GM19351 (cell line): ENCODE measurements at regions not wholly inside any gene's neighbourhood (a gene's known extent, or its start where the extent isn't known, plus 50 kb on each side); places are given as distances from the start of the nearest gene placed in this dataset.
"Not testable (repeated sequence)": the region's sequence is repeated elsewhere in the genome, so short reads cannot be mapped to it uniquely, and the experiment has no call there.

ENCODE experiments used
- ATAC-seq: cut with Tn5 transposase; IDR thresholded peaks from one replicate; pipeline ENCODE4 v1.9.1; 2021; ENCODE audit warnings: mild to moderate bottlenecking, moderate library complexity; ENCODE audit not compliant: unreplicated experiment

DNA sequence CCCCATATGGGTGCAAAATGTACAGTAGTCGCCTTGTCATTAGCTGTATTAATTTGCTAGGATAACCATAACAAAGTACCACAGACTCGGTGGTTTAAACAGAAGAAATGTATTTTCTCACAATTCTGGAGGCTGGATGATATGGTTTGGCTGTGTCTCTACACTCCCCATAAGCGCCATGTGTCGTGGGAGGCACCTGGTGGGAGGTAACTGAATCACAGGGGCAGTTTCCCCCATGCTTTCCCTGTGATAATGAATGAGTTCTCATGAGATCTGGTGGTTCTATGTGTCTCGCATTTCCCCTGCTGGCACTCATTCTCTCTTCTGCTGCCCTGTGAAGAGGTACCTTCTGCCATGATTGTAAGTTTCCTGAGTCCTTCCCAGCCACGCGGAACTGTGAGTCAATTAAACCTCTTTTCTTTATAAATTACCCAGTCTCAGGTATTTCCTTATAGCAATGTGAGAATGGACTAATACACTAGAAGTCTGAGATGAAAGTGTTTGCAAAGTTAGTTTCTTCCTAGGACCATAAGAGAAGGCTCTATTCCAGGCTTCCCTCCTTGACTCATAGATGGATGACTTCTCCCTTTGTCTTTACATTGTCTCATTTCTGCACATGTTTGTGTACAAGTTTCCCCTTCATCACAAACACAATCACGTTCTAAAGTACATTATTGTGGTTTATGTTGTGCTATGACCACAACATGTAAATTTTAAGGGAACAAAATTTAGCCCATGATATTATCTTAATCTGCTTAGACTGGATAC, 1442.6 kb downstream of the SUCLG1 start:
- no peak for ATAC-seq

DNA sequence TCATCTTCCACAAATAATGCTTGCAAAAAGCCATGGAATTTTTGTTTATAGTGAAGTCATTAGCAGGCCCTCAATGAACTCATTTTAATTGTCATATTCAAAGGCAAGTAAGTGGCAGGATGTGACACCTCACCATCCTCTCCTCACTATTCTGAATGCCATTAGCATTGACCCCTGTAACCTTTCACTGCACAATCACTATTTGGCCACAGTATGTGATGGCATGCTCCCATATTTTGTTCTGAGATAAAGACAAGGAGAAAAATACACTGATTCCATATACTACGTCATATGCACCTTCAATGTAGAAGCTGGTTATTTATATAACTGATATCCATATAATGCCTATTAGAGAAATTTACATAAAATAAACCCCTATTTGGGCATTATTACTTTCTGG, 1443.2 kb downstream of the SUCLG1 start:
- ATAC-seq, result no peak

DNA sequence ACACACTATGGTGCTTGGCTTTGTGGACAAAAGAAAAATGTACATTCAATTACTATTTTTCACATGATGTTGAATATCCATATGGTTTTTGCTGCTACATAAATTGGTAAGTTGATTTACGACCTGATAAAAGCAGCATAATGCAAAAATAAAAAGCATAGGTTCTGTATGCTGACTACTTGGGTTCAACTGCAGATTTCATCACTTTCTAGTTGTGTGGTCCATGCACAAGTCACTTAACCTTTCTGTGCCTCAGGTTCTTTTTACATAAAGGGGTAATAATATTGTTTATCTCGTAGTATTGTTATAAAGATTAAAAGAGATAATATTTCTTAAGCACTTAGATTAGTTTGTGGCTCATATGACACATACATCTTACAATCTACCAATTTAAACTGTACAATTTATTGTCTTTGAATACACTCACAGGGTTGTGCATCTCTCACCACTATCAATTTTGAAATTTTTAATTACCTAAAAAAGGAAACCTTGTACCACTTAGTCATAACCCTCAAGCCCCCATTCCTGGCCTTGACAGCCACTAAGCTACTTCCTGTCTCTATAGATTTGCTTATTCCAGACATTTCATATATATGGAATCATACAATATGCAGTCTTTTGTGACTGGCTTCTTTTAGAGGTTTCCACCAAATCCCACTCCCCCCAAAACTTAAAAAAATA, 1443.9 kb downstream of the SUCLG1 start:
- ATAC-seq, result no peak

DNA sequence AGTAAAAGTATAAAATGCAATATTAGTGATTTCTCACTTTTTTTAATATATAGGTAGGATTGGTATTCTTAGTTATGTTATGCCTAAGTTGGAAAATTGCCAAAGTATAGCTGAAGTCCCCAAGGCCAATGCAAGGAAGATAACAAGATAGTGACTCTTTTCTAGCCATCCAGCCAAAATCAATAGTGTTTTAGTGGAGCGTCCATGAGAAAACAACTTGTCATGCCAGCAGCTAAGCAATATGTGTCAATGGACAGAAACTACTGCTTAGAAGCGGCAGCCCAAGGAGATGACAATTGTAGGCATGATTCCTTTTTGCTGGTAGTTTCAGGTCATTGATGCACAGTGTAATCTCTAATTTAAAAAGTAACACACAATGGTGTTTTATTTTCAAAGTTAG, 1444.6 kb downstream of the SUCLG1 start:
- no peak for ATAC-seq

DNA sequence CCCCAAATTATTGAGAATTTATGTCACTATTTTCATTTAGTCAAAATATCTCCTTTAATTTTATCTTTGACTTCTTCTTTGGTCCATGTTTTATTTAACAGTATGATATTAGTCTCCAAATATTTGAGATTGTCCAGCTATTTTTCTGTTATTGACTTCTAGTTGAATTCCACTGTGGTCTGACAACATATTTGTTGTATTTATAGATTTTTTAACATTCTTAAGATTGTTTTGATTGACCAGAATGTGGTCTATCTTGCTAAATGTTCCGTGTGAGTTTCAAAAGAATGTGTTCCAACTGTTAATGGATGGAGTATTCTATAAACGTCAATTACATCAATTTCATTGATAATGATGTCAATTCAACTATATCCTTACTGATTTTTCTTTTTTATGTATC, 1452.1 kb downstream of the SUCLG1 start:
- ATAC-seq, result no peak

DNA sequence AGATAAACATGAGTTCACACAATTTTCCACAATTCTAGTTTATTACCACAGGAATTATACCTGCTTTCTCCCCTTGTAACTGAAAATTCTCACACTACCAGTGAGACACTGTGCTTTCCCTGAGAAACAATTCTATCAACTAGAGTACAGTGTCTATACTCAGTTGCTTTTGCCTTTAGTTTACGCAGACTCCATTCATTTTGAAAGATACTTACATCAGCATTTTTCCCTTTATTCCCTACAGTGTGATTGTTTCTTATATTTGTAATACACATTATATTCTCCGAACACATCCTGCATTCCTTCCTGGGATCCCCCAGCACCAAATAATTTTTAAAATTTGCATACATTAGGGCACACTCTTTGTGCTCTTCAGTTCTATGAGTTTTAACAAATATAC, 1455.5 kb downstream of the SUCLG1 start:
- ATAC-seq, result no peak

DNA sequence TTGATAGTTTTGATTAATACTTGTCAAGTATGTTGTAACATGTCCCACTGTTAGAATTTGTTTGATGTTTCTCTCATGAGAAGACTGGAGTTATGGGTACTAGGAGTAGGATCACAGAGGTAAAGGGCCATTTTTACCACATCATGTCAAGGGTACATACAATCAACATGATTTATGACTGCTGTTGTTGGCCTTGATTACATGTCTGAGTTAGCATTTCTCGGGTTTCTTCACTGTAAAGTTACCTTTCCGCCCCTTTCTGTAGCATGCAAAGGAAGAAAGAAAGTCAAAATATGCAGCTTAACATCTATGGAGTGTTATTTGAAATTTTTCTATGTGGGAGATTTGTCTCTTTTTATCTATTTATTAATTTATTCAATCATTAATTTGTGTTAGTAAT, 1456.4 kb downstream of the SUCLG1 start:
- no peak for ATAC-seq

DNA sequence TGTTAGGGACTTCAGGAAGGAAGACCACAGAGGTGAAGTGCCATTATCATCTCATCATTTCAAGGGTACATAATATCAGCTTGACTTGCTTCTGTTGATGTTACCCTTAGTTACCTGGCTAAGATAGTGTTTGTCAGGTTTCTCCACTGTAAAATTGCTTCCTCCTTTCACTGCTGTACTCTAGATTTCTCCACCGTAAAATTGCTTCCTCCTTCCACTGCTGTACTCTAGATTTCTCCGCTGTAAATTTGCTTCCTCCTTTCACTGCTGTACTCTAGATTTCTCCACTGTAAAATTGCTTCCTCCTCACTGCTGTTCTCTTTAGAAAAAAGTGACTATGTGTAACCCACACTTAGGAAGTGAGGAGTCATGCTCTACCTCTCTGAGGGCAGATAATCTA, 1460.3 kb downstream of the SUCLG1 start:
- ATAC-seq, result no peak

DNA sequence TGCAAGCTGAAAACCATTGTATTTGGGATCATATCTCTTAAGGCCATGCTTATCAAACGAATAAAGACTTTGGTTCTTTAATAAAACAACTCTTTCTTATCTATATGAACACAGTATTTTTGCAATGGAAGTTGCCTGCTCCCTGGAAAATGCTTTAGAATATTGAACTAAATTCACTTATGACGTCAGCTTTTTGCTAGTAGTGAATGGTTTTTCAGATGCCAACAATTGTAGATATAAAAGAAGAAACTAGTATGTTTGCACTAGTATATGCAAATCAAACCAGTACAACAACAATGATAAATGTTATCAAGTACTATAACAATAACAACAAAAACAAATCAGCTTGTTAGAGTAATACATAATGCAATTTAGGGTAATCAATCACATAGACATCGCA, 1462.9 kb downstream of the SUCLG1 start:
- ATAC-seq, result no peak

DNA sequence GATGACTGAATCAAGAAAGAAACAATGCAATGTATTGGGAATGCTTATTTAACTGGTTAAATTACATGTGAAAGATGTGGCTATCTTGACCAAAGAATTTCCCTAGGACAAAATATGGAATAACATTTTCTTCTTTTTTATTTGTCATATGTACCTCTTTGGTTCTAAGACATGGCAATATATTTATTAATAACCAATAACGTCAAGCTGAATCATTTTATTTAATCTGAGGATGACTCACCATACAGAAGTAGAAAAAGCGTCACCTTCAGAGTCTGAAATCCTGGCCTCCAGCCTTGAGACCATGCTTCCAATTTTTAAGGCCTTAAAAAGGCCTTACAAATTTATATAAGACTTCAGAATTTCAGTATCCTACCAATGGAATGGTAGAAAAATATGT, 1464.9 kb downstream of the SUCLG1 start:
- no peak for ATAC-seq

DNA sequence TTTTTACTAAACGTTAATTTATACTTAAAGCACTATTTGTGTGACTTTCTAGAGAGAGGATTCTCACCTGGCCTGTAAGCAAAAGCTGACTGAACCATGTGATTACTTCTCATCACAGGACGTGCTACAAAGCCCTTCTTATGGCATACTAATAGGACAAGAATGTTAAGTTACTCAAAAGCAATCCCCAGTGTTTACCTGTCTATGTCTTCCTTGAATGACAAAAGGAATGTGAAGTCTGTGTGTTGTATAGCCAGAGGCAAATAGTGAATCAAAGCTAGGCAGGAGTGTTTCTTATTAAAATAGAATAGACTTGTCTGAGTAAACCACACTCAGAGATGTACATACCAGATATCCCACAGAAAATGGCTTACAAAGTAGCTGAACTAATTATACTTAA, 1465.5 kb downstream of the SUCLG1 start:
- no peak for ATAC-seq

DNA sequence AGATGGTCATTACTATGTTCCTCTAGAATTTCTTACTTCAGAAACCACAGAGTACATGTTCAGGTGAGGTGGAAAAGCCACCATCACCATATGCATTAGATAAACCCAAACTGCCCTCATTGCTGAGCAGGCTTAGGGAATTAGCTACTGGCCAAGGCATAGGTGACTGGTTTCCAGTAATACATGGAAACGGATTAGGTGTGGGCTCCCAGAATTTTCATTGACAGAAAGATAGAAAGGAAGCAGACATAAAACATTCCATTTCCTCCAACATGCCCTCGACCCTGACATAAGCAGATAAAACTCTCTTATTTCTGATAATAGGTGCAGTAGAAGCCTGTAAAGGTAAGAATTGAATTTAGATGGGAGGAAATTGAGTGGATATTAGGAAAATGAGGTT, 1466.1 kb downstream of the SUCLG1 start:
- no peak for ATAC-seq

DNA sequence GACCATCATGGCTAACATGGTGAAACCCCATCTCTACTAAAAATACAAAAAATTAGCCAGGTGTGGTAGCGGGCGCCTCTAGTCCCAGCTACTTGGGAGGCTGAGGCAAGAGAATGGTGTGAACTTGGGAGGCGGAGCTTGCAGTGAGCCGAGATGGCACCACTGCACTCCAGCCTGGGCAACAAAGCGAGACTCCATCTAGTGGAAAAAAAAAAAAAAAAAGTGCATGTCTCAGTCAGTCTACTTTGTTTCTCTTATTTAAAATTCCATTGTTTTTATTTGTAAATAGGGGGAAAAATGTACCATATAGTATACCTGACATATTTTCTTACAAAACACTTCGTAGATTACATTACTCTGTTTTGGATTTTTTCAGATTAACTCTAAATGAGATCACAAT, 1471.4 kb downstream of the SUCLG1 start:
- ATAC-seq, result not testable (repeated sequence)

DNA sequence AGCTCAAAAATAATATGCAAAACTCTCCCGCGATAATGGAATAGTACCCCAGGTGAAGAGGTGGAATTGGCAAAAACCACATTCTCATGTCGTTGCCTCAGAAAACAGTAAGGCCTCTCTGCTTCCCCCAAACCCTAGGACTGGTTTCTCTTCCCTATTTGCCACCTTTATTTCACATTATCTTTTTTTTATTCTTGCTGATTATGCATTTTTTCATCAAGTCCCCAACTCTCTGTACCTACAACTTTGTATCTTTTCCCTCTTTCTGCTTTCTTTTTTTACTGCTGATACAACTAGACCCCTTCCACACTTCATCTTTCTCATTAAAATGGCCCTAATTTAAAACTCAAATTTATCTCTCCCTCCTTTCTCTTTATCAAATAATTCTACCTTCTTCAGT, 1472.2 kb downstream of the SUCLG1 start:
- no peak for ATAC-seq

DNA sequence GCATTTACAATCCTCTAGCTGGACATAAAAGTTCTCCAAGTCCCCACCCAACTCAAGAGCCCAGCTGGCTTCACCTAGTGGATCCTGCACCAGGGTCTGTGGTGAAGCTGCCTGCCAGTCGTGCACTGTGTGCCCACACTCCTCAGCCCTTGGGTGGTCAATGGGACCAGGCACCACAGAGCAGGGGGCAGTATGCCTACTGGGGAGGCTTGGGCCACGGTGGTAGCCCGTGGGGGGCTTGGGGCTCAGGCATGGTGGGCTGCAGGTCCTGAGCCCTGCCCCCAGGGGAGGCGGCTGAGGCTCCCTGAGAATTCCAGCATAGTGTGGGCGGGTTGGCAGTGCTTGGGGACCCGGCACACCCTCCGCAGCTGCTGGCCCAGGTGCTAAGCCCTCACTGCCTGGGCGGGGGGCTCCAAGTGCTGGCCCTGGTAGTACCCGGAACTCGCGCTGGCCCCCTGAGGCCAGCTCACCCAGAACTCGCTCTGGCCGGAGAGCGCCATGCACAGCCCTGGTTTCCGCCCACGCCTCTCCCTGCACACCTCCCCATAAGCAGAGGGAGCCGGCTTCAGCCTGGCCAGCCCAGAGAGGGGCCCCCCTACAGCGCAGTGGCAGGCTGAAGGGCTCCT, 1473.4 kb downstream of the SUCLG1 start:
- ATAC-seq, result no peak

DNA sequence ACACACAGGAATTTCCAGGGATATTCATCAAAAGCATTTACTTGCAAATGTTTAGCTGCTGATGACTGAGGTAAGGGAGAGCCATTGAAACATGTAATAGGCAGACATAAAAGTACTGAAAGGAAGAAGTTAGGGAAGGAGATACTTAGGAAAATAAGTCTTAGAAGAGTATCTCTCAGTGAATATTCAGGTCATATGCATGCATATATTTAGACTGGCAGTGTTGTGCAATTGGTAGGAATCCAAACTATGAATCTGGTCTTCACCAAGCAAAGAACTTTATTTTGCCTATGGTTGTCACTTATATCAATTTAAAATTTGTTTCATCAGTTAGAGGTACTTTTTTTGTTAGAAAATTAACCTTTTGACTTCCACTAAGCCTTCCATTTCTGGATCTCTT, 1490.7 kb downstream of the SUCLG1 start:
- no peak for ATAC-seq

DNA sequence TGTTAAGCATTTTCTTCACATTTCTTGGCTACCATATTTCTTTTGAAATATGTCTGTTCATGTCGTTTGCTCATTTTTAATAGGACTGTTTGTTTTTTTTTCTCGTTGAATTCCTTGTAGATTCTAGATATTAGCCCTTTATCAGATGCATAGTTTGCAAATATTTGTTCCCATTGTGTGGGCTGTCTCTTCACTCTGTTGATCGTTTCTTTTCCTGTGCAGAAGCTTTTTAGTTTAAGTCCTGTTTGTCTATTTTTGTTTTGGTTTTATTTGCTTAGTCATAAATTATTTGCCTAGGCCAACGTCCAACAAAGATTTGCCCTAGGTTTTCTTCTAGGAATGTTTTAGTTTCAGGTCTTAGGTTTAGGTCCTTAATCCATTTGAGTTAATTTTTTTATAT, 1494.7 kb downstream of the SUCLG1 start:
- no peak for ATAC-seq

DNA sequence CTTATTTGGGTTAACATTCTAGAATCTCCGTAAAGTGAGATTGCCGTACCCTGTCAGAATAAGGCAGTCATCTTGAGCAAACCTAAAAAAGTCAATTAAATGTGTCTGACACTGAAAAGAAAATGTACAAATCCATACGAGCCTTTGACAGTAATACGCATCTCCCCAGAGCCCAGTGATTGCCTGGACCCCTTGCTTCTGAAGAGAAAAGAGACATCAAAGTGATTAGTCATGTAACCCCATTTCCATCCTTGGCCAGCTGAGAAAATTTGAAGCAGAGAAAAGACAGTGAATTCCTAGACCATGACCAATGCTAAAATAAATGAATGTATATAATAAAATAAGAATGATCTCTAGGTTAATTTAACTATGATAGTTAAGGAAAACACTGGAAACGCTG, 1499.4 kb downstream of the SUCLG1 start:
- ATAC-seq, result no peak

DNA sequence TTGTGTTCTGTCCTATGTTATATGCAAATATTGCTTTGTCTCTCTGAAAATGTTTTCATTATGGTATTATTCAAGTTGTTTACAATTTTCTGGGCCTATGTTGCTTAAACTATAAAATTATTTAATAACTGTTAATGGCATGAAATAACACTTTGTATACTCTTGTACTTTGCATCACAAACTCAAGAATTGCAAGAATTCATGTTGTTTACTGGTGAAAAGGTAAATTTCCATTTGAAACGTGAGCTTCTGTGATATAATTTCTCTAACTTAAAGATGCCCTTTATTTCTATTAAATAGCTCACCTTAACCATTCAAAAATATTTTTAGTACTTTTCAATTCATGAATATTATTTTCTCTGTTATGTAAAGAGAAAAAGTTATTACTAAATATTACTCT, 1504.2 kb downstream of the SUCLG1 start:
- no peak for ATAC-seq

DNA sequence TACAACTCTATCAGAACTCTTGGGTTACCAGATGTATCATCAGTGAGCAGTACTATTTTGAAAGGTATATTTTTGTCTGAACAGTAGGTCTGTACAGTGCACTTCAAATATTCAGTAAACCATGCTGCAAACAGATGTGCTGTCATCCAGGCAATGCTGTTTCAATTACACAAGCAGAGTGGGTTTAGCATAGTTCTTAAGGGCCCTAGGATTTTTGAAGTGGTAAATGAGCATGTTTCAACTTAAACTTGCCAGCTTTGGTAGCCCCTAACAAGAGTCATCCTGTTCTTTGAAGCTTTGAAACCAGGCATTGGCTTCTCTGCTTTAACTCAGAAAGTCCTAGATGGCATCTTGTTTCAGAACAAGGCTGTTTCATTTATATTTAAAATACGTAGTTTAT, 1519.9 kb downstream of the SUCLG1 start:
- ATAC-seq, result no peak

DNA sequence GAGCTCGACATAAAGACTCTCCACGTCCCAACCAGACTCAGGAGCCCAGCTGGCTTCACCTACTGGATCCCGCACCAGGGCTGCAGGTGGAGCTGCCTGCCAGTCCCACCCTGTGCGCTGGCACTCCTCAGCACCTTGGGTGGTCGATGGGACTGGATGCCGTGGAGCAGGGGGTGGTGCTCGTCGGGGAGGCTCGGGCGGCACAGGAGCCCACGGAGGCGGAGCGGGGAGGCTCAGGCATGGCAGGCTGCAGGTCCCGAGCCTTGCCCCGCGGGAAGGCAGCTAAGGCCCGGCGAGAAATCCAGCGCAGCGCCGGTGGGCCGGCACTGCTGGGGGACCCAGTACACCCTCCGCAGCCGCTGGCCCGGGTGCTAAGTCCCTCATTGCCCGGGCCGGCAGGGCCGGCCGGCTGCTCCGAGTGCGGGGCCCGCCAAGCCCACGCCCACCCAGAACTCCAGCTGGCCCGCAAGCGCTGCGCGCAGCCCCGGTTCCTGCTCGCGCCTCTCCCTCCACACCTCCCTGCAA, 1520.7 kb downstream of the SUCLG1 start:
- not testable (repeated sequence) for ATAC-seq

DNA sequence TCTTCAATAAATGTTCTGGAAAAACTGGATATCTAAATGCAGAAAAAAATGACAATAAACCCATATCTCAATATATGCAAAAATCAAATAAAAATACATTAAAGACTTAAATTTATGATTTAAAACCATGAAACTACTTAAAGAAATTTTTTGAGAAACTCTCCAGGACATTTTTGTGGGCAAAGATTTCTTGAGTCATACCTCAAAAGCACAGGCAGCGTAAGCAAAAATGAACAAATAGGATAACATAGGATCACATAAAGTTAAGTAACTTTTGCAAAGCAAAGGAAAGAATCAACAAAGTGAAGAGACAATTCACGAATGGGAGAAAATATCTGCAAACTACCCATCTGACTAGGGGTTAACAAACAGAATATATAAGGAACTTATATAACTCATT, 1545.5 kb downstream of the SUCLG1 start:
- ATAC-seq, result no peak
